GM21825 (cell line): ENCODE measurements at regions not wholly inside any gene's neighbourhood (a gene's known extent, or its start where the extent isn't known, plus 50 kb on each side); places are given as distances from the start of the nearest gene placed in this dataset.

Experiments used
- ATAC-seq: cut with Tn5 transposase; IDR thresholded peaks from one replicate; pipeline ENCODE4 v1.9.1; 2021; ENCODE audit warnings: mild to moderate bottlenecking, moderate library complexity; ENCODE audit not compliant: unreplicated experiment

DNA sequence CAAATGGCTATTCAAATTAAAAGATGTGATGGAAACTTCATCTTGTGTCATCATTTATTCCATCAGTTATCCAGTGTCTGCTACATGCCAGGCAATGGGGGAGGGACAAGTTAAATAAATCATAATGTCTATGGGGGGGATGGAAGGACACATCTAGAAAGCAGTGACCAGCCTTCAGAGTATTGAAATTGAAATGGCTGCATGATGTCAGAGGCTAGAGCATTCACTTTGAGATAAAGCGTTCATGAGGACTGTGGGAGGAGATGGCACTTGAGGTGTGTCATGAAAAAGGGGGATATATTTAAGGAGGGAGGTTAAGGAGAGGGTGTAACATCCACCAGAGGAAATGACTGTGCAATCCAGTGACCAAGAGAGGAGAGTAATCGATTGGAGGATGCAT, 50.6 kb downstream of the SLIT2 start:
- ATAC-seq, result no peak

DNA sequence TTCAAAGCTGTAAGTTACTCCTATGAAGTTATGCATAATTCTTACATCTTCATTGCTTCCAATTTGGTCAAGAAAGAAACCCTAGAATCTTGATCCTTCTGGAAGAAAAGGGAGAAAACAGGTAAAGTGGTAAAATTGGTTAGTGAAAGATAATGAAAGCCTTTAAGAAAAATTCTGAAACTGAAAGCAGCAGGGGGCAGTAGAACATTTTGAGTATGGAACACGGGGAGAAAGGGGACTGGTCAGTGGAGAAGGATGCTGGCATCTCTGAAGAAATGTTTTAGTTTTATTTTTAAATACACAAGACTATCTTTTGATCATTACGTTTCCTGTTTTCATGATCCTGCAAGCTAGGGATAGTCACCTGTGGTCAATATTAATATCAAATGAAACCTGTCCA, 54.3 kb downstream of the SLIT2 start:
- no peak for ATAC-seq

DNA sequence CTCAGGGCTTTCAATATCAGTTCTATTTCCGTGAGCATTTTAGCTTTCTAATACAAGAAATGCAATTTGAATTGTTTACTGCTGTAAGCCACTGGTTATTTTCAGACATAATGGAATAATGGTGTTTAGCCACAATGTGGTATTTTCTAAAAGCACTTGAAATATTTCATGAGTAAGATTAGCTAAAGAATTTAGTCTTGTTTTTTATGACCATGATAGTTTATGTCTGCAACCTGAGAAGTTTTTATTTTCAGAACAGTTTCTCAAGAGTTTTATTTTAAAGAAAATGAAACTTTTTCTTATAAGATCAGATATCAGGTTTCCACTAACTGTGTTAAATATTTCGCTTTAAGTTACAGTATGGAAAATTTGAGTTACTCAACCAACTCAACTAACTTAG, 60.2 kb downstream of the SLIT2 start:
- no peak for ATAC-seq

DNA sequence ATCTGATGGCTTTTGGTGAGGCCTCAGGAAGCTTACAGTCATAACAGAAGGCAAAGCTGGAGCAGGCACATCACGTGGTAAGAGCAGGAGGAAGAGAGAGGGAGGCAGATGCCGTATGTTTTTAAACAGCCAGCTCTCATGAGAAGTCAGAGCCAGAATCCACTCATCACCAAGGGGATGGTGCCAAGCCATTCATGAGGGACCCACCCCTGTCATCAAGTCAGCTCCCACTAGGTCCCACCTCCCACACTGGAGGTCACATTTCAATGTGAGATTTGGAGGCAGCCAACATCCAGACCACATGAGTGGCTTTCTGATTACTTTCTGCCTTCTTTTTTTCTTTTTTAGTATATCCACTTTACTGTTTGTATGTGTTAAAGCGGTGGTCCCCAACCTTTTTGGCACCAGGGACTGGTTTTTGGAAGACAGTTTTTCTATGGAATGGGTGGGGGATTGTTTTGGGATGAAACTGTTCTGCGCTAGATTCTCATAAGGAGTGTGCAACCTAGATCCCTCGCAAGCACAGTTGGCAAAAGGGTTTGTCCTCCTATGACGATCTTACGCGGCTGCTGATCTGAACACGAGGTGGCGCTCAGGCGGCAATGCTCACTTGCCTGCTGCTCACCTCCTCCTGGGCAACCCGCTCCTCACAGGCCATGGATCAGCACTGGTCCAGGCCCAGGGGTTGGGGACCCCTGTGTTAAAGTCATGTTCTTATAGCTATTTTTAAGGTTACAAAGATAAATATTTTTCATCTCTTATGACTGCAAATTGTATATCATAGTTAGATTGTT, 61.7 kb downstream of the SLIT2 start:
- ATAC-seq, result no peak

DNA sequence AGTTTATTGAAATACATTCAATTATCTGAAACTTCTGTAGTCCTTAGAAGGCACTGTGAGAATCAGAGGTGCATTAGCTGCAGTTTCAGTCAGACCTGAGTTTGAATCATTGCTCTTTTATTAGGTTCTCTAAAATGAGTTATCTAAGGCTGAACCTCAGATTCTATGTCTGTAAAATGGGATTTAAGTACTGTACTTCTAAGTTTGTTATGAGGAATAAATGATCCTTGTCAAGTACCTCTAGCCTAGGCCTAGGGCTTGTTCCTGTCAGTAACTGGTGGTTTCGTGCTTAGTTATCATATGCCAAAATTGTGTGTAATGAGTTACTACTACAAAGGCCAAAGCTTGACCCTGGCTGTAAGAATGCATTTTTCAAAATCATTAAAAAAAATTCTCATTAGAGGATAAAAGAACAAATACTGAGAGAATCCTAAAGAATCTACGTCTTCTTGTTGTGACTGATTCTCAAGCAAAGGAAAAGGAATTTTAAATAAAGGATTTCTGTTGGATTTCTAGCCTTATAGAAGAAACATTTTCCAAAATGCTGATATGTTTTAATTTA, 65.8 kb downstream of the SLIT2 start:
- ATAC-seq, result no peak

DNA sequence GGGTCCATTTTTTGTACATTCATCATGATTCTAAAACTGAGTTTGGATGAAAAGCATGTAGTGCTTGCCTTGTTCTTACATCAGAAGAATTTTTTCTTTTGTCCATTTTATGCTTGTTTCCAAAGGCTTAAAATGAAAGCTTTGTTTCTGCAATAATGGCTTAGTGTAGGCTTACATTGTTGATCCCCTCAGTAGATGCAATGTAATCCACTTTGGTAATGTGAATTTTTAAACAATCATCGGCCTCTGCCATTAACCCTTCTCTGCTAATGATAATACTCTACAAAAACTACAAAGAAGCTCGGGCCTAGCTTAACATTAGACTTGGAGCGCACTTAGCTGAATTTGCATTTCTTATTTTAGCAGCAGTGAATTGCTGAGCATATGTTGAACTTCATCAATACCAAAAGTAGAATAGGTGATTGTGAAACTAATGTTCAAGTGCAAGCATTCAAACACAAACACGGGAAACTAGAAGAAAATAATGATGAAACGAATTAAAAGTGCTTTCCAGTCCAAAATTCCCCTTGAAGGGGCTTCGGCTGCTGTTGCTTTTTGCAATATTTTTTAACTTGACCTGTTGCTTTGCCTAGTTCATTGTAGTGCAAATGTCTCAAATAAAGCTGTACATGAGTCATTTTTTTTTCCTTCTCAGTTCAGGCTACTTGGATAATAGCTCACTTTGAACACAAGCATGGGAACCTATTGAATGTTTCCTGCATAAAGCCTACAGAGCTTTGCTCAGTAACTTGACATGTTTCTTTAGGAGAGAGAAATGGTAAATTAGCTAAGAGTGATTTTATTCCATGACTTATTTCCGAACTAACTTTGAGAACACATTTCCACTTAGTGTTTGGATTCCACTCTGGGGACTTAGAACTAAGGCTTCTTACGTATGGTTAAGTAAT, 66.5 kb downstream of the SLIT2 start:
- no peak for ATAC-seq

DNA sequence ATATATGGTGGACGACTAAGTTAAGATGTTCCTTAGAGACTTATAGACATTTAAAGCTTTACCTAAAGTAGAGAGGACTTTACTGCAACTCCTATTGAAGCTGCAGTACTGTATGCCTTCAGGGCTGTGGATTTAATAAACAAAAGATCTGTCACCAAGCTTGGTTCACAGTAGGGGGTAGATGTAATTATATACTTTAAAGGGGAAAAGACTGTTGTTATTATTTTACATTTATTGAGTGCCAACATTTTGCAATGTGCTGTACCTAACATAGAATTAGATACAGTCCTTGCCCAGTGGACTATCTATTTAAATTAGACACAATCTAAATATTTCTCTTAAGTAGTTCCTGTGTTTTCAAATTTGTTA, 67.2 kb downstream of the SLIT2 start:
- ATAC-seq, result no peak

DNA sequence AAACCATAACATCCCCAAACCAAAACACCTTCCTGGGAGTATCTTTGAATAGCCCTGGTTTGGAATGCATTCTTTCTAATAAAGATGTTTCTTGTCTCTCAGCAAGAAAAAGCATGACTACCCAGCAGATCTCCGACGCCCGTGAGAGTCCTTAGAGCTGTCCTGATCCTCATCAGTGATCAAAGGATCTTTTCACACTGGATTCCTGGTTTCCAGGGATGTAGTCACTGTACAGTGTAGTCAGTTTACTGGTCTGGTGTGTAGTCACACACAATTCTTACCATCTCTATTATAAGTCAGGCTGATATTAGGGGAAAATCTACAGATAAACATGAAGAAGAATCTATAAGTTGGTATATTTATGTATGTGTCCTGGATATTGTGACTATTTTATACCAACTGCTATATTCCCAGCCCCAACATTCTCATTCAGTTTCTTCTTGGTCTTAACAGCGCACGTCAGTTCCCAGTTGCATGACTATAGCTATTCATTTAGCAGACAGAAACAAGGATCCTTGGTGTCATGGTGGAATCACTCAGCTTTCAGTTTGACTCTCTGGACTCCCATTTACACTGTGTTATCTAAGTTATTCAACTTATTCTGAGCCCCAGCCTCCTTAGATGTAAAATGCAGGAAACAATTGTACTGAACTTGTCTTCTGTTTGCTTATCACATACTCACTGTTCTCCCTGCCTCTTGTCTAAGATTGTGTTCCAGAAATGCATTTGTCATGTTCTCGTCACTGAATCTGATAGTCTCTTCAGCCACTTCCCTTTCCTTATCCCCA, 68.3 kb downstream of the SLIT2 start:
- ATAC-seq, result no peak

DNA sequence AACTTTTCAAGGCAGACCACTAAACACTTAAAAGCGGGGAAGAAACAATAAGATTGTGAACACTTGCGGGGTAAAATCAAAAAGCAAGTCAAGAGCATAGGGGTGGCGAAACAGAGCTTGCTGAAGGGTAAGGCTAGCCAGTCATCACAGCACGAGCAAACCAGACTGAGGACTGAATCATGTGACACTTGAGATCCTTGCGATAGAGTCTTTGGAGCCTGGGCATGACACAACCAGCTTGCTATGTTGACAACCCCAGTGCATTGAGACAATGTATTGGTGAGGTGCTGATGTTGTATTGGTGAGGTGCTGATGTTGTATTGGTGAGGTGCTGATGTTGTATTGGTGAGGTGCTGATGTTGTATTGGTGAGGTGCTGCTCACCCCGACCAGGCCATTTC, 72.3 kb downstream of the SLIT2 start:
- ATAC-seq, result no peak

DNA sequence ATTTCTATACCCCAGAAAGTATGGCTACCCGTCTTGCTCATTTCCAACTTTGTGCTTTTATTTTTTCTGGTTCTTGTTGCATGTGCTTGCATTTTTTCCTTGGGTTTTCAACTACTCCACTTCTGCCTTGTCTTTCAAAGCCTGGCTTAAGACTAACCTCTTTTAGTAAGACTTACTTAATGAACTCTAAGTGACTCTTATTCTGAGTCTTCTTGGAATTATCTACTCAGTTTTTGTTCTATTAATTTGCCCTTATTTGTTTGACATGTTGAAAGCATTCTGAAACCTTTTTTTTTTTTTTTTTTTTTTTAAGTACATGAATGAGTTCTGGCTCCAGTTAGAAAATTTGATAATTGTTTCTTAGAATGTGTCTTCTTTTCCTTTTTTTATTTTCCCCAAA, 74.8 kb downstream of the SLIT2 start:
- no peak for ATAC-seq

DNA sequence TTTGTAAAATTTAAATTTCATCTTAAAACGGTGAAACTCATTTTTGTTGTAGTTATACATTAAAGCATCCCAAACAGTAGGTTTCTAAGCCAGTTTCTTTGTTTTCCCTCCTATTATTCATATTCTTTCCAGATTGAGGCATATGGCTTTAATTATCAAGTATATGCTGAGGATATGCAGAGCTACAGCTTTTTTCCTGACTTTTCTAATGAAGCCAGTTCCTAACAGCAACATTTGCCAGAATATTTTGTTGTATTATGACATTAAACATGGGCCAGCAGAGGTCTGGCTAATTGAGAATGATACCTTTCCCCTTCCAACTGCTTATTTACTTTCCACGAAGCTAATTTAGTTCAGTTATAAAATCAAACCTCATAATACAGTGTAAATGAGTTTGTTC, 75.3 kb downstream of the SLIT2 start:
- ATAC-seq, result no peak

DNA sequence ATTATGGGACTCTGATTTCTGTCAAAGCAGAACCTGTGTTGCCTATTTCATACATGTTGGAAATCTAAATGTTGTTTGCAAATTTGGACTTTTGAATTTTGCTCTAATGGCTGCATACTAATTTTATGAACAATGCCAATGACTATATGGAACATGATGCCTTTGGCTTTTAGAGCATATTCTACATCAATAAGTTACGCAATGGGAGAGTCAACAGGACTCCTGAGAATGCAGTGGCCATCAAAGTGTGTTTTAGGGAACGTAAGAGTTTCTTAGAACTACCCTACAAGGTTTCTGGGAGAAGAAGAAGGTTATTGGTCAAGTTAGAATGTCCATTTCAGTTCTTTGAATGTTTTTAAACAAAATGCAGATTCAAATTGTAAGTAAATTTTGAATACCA, 76.1 kb downstream of the SLIT2 start:
- no peak for ATAC-seq

DNA sequence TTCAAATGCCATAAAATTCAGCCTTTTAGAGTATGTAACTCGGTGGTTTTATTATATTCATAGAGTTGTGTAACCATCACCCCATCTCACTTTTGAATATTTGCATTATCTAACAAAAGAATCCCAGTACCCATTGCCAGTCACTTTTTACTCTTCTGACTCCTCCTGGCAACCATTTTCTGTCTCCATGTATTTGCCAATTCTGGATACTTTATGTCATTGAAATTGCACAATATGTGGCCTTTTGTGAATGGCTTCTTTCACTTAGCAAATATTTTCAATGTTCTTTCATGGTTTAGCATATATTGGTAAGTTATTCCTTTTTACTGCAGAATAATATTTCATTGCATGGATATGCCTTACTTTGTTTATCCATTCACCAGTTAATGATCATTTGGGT, 79.9 kb downstream of the SLIT2 start:
- no peak for ATAC-seq

DNA sequence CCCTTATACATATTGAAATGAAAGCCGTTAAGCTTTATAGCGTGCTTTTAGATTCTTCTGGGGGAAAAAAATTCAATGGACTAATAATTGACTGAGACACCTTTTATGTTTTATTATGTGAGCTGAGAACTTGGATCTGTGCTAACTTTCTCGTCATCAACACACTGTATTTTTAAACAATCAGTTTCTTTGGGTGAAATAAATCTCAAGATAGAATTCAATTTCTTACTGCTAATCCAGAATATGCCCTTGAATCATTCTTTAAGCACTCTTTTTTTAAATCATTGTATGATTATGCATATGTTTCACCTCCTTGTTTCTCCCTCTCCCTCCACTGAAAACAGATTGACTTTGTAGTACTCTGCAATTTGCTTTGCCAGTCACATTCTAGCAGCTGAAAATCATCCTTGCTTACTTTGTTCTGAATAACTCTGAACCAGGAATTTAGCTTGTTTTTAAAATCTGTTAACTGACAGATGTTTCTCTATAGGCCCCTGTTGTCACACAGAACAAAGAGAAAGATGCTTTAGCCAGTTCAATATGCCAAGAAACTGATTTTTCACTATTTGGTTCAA, 81.5 kb downstream of the SLIT2 start:
- ATAC-seq, result no peak

DNA sequence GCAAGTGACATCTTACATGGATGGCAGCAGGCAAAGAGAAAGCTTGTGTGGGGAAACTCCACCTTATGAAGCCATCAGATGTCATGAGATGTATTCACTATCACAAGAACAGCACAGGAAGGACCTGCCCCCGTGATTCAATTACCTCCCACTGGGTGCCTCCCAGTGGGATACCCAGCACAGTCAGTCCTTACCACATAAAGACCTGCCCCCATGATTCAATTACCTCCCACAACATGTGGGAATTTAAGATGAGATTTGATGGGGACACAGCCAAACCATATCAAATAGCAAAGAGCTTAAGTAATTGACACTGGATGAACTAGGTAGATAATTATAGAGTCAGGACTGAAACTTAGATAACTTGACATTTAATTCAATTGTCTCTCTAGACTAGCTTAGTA, 85.6 kb downstream of the SLIT2 start:
- no peak for ATAC-seq

DNA sequence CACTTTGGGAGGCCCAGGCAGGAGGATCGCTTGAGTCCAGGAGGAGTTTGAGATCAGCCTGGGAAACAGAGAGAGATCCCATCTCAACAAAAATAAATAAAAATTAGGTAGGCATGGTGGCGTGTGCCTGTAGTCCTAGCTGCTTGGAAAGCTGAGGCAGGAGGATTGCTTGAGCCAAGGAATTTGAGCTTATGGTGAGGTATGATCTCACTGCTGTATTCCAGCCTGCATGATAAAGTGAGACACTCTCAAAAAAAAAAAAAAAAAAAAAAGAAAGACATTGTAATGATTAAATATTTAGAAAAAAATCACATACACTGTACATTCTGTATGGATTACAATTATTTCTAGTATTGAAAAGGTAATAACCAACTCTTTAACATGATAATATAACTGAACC, 87.1 kb downstream of the SLIT2 start:
- ATAC-seq, result no peak

DNA sequence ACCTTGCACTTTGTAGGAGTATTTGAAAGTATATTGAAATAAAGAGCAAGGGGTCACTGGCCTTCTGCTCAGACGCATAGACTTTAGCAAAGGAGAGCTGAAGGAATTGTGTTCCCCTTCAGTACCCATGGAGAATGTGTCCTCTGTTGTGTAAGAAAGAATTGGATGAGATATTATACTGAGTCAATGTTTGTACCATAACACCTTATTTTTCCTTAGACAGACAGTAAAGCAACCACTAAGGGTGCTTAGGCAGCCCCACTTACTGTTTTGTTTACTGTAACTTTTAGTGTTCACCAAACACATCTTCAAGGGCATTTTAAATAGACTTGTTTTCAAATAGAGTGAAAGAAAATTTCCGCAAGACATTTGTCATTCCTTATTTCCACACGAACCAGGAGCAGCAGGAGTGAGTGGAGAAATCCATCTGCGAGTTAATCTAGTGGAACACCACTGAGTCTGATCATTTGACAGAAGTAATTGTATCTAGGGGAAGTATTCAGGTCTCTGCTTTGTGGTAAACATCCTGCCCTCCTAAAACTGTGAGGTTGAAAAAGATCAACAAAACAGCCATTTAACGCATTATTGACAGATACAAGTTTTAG, 89.5 kb downstream of the SLIT2 start:
- no peak for ATAC-seq

DNA sequence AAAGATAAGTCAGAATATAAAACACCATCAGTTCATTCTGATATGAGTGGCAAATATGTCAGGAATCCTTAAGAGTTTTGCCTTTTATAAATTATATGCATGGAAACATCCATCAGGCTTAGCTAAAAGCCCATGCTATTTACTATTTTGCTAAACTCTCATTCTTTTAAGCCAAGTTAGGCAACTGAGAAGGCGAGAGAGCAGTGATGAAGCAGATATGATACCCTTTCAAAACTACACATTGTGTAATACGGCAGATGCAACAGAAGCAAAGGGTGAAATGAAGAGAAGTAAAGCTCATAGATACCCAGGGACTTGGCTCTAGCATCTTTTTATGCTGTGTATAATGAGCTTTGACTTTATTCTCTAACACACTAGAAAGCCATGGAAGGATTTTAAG, 95.8 kb downstream of the SLIT2 start:
- no peak for ATAC-seq

DNA sequence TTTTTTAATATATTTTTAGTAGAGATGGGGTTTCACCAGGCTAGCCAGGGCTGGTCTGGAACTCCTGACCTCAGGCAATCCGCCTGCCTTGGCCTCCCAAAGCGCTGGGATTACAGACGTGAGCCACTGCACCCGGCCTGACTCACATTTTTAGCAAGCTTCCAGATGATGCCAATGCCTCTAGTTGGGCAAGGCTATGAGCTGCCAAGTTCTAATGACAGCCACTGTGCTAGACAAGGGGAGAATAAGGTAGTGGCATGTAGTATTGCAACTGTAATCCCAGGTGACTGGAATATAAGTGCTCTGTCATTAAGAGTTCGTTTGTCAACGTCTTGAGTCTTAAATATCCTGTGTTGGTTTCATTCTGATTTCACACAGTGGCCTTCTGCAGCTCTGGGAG, 96.7 kb downstream of the SLIT2 start:
- no peak for ATAC-seq

DNA sequence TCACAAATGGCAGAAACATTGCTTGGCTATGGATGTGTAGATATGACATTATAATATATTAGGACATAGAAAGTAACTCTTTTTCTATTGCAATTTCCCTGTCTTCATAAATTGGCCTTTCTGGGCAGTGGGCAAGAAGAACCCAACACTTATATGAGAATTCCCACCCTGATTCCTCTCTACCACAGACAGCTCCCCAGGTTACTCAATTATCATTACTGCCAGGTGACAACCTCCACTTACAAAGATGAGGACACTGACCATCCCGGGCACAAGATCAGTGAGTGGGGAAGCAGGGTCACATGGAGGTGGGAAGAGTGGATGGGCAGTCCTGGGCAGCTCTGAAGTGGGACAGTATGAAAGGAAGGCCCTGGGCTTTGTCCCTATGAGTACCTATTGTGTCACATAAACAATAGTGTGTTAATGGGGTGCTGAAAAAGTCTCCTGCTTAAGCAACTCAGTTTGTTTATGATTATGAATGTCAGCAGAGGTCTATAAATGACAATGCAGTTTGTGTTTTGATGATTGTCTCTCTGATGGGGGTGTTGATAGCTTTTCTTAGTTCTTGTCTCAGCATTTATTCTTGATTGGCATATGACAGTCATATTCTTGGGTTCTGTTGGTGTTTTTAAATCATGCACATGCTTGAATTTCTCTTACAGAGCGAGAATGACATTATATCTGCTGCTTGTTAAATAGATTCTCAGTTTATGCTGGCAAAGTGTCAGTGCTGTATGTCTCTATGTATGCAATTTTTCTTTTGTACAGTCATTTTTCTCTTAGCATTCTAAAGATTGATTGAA, 99.9 kb downstream of the SLIT2 start:
- no peak for ATAC-seq
